GM21723 (cell line): ENCODE measurements at regions not wholly inside any gene's neighbourhood (a gene's known extent, or its start where the extent isn't known, plus 50 kb on each side); places are given as distances from the start of the nearest gene placed in this dataset.
"Not testable (repeated sequence)": the region's sequence is repeated elsewhere in the genome, so short reads cannot be mapped to it uniquely, and the experiment has no call there.

Experiments used
- ATAC-seq: cut with Tn5 transposase; IDR thresholded peaks from one replicate; pipeline ENCODE4 v1.9.1; 2021; ENCODE audit warnings: mild to moderate bottlenecking, moderate library complexity; ENCODE audit not compliant: unreplicated experiment

DNA sequence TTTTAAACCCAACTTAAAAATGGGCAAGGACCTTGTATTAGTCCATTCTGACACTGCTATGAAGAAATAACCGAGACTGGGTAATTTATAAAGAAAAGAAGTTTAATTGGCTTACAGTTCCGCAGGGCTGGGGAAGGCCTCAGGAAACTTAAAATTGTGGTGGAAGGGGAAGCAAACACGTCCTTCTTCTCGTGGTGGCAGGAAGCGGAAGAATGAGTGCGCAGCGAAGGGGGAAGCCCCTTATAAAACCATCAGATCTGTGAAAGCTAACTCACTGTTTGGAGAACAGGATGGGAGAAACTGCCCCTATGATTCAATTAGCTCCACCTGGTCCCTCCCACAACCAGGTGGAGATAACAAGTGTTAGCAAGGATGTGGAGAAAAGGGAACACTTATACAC is 237.7 kb downstream of the SEC16B start:
- no peak for ATAC-seq

DNA sequence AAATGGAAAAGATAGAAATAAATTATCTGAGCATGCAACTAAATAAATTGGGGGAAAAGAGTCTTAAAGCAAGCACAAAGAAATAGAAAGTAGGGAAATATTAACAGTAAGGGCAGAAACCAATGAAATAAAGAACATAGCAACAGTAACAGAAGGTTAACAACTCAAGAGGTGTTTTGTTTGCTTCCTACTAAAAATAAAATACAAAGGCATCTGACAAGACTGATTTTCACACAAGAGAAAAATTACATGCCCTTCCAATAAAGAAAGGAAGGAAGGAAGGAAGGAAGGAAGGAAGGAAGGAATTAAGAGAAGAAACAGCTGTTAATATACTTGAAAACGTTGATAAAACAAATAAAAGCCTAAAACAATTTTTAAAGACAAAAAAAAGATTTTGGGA is 240.2 kb downstream of the SEC16B start:
- ATAC-seq, result no peak

DNA sequence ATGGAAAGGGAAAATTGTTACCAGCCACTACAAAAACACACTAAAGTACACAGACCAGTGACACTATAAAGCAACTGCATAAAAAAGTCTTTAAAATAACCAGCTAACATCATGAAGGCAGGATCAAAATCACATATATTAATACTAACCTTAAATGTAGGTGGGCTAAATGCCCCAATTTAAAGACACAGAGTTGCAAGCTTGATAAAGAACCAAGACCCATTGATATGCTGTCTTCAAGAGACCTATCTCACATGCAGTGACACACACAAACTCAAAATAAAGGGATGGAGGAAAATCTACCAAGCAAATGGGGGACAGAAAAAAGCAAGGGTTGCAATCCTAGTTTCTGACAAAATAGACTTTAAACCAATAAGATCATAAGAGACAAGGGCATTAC is 246.3 kb downstream of the SEC16B start:
- ATAC-seq, result no peak

DNA sequence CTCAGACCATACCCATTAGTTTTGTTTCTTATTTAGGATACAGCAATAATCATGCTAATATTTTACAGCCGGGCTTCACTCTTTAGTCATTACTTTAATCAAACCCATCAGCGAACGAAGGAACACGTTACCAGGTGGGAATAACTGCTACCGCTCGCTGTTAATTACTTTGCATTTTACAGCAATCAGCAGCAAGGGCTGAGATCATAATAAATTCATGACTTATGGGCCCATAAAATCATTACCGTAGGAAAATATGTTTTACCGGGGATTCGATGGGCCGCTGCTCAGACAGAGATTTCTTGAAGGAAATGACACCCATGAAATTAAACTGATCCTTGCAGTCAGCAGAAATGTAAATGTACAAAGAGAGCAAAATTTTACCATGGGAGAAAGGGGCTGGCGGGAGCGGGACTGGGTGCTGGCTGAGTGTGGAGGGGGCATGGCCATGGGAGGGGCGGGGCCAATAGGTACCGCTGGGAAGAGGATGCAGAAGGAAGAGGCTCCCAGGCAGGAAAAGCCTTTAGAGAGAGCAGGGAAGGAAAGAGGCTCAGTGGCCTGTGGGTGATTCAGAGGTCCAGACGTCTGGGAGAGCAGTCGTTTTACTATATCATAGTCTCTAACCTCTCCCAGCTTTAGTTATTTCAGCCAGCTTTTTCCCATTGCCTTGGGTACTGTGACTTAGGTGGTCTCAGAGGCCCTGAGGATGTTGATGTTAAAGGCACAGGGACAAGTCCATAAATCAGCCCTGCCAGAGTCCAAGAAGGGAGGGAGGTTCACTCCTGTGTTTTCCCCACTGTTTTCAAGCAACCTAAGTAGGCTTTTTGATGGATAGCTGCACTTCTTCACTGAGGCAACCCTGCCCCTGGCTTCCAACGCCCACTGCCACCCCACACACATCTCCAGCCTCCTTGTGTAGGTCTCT is 258.9 kb downstream of the SEC16B start:
- ATAC-seq, result no peak

DNA sequence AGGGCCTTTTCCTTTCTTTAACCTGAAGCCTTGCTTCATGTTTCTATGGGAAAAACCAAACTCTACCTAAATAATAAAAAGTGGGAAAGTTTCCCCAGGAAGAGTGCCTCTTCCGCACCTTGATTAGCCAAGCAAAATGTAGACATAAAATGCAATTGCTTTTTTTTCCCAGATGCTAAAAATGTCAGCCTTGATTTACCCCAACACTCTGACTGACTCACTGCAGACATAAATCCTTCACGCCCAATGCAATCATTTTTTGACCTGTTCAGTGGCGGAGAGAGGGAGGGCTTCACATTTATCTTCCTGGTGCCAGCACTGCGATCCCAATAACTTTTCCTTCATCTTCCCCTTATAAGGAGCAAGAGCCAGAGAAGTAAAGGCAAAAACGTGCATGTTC is 261.5 kb downstream of the SEC16B start:
- ATAC-seq, result no peak

DNA sequence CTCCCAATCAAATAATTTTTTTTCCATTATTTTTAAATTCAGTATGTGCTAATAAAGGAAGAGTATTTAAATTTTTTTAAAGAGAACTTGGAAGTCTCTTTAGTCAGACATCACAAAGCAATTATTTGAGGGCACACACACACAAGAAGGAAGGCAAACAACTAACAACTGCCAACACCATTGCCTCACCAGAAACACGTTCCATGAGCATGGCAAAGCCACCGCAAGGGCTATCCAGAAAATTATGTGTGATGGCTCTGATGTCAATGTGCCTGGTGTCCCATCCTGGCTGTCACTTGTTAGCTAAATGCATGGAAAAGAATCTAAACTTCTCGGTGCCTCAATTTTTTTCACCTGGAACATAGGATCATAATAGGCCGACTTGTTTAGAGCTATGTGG is 262.9 kb downstream of the SEC16B start:
- ATAC-seq, result no peak

DNA sequence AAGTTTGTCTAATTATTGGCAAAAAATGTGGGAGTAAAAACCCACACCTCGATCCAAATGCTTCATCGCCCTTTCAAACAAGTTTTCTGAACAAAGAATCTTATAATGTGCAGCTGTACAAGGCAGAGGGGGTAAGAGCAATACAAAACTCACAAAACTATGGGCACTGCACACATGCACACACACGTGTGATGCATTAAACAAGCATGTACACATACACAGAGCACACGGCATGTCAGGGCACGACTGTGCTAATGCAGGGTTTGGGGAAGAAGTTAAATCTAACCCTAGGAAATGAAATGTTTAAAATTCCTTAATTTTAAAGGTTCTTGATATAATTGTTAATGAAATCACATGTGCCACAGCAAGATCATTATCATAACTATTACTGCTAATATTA is 264.0 kb downstream of the SEC16B start:
- ATAC-seq, result no peak

DNA sequence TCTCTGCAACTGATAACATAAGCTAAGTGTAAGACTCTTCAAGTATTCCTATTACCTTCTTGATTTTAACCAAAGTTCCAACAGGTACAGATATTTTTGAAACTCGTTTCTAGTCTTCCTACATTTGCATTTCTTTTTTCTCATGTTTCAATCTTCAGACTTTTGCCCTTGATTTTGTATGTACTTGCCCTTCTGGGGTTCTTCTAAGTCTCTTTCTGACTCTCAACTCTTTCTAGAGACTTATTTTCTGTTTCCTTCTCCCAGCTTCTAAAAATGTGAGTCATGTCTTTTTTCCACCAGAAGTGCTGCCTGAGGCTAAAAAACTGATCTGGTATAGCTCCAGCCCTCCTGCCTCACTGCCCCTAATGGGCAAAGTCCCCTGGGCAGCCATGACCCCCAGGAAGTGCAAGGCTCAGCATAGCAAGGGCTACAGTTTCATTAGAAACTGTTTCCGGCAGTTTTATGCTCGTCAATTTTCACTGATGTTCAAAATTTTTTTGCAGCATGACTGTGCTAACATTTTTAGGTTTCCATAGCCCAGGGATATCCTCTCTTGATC is 265.9 kb downstream of the SEC16B start:
- no peak for ATAC-seq

DNA sequence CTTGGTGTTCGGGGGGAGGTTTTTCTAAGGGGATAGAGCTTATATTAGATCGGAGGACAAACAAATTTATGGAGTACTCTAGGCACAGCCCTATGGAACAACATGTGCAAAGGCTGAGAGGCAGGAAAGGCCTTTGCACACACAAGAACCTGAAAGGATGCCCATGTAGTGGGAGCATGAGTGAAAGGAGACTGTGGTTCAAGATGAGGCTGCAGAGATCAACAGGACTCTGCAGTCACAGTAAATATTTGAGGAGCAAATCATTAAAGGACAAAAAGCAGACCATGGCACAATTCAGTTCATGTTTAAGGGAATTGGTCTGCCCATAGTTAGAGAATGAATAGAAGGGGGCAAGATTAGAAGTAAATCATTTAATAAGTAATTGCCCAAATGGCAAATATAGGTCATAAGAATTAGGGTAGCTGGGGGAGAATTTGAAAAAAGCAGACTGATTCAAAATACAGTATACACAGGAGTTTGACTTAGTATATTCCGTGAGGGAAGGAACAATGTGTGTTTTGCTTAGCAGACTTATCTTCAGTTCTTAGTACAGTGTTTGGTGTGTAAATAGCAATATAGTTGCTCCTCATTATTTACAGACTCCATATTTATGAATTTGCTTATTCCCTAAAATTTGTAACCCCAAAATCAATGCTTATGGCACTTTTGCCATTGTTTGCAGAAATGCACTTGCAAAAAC is 268.1 kb downstream of the SEC16B start:
- no peak for ATAC-seq

DNA sequence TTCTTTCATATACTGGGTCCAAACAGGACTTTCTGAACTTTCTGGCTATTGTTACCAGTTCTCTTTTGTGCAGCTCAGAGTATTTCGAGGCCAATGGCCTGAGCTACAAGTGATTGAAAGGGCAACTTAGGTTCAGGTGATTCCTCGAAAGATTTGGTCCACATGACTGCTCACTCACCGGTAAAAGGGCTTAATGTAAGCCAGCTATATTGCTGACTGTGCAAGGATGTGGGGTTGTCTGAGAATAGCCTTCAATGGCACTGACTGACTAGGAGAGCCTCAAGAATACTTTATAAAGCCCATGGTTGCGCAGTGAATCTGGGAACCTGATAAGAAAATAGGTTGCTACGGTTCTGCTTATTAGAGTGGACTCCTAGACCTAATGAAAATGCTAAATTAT is 269.0 kb downstream of the SEC16B start:
- no peak for ATAC-seq

DNA sequence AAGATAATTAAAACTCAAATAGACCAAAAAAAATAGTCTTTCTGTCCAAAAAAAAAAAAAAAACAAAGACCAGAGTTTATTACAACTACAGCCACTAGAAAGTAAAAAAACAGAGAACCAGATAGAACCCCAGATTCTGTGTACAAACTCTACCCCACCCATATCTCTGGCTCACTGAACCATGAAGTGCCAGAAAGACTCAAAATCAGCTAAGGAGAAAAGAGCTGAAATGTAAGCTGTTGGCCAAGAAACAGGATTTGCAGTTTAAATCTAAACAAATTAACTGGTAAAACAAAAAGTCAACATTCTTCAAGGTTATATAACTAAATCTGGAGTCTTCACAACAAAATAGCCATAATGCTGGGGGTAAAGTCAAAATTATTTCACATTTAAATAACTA is 278.9 kb downstream of the SEC16B start:
- ATAC-seq, result no peak

DNA sequence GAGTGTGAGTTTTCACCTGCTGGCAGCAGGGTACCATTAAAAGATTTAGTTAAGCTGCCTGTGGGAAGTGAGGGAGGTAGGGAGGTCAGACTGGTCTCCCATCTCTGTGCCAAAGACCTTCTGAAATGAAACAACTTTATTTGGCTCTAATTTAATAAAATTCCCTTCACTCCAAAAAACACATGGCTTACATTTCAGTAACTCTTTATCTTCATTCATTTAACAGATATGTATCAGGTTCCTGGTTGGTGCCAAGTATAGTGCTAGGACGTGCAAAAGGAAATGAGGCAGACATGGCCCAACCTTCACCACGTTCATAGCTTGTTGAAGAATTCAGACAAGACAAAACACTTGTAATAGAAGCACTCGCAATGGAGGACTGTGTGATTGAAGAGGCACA is 282.3 kb downstream of the SEC16B start:
- ATAC-seq, result no peak

DNA sequence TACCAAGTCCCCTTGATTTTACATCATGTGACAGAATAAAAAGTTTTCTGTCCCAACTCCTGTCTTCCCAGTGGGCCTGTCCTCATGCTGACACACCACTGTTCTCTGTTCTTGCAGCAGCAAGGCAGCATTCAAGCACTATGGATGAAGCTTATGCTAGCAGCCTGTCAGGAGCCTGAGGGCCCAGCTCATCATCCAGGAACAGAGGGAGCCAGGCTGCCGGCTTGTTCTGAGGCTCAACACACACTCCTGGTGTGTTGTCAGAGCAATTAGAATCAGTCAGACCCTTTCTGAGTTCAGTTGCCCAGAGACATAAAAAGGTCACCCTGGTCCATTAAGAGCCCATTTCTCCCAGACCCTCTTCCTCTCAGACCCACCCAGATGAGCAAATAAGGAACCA is 282.9 kb downstream of the SEC16B start:
- no peak for ATAC-seq

DNA sequence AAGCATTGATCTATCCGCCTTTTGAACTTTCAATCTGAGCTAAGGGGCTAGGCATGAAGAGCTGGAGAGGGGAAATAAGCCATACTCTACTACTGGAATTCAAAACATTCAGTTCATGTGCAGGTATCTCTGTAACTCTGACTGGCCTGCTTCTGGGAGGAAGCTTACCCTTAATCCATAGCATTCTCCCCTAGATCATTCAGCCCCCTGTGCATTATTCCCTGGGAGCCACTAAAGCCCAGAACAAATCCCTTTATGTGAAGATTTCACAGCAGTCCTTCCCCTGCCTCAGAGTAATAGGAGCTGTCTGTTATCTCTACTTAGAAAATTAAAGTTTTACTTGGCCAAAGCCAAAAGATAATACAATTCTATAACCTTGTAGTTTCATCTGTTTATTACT is 300.7 kb downstream of the SEC16B start:
- no peak for ATAC-seq

DNA sequence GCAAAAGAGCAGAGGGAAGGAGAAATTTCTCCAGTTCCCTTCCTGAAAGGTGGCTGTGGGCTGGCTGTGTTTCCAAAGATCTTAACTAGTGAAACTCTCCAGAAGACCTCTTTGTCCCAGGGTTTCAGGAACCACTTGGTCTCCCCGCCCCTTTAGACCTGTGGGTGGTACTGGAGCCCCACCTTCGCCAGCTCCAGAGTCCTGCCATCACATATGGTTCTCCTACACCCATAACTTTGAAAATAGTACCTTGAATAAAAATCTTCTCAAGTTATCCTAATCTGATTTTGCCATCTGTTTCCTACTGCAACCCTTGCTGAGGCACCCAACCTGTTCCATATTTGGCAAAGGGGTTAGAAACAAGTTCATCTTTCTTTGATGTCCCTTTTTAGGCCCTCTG is 303.9 kb downstream of the SEC16B start:
- no peak for ATAC-seq

DNA sequence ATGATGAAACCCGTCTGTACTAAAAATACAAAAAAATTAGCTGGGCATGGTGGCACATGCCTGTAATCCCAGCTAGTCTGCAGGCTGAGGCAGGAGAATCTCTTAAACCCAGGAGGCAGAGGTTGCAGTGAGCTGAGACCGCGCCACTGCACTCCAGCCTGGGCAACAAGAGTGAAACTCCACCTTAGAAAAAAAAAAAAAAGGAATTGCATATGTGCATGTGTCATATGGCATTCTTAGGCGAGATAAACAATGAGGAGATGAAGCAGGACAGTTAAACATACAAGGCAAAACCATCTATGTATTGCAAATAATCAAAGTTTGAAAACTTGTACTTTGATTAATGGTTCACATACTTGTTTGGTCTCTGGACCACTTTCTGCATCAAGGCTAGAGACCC is 305.1 kb downstream of the SEC16B start:
- ATAC-seq, result not testable (repeated sequence)

DNA sequence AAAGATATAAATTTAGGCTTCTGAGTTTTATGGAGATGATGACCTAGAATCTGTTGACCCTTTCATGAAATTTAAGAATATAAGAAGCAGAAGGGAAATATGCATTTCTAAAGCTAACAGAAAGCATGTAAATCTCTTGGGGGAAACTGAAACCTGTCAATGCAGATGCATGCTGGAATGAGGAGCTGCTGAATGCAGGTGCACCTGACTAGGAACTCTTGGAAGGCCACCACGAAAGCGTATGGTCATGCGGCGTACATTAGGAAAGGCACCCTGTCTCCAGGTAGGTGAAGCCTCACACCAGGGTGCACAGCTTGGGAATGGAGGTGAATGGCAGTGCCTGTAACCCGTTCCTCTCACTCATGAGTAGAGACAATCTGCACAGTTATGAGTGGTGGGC is 309.7 kb downstream of the SEC16B start:
- no peak for ATAC-seq

DNA sequence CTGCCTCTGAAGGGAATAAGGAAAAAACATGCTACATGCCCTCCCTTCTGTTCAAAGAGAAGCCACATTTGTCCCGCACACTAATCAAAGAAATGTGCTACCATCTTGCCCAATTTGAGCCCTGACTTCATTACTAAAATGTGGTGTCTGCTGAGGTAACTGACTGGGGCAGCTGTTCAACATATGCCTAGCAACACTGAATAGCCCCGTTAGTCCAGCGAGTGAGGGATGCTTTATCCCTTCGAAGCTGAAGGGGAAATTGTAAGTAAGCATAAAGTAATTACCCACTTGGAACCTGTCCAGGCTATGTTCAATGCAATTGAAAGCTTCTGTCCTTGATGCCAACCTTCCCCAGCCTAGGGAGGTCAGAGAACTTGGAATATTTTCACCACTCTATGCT is 310.6 kb downstream of the SEC16B start:
- ATAC-seq, result no peak

DNA sequence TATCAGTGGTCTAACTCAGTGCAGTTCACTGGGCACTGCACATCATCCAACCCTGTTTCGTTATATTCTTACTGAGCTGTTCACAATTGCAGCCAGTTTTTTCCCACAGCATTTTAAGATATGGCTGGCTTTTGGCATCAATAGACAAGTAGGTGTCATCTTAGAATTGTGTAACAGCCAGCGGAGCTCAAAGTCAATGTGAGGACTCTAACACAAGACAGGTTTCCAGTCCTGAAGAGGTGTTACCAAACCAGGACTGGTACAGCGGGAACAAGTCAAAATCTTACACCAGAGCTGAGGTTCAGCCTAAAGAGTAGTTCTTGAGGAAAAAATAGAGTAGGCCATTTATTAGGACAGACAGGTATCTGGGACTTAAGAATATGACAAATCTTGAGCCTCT is 313.3 kb downstream of the SEC16B start:
- ATAC-seq, result no peak

DNA sequence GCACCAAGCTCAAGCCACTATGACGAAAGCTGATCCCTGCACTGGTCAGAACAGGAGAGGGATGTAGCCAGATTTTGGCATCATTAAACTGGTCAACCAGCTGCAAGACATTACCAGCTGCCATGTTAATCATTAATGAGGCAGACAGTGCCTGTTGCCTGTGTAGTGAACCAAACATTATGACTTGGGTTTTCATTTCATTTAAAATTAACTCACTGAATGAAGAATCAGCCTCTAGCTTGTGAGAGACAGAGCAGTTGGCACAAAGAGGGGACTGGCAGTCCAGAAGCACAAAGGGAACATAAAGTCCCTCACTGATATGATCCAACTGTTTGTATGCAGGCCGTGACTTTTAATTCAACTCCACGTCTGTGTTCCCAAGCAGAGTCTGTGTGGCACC is 318.9 kb downstream of the SEC16B start:
- ATAC-seq, result no peak

DNA sequence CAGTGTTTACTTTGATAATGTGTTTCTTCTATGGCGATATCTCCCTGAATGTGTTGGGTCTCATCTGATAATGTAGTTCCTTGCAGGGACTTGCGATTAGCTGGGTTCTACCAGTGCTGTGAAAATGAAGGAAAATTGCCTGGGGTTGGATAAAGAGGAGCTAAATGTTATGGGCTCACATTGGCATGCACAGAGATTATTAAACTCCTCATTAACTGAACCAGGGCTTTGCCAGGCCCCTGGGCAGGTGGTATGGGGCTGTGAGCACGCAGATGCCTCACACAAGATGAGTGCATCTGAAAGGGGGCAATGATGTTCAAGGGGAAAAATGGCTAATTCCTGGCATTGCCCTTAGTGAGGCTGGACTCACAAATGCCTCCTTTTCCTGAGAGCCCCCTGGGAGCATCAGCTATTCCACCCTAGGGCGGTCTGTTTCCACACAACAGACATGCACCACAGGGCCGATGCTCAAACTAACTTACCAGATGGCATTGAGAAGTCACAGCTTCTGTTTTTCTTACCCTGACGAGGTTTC is 321.1 kb downstream of the SEC16B start:
- ATAC-seq, result no peak

DNA sequence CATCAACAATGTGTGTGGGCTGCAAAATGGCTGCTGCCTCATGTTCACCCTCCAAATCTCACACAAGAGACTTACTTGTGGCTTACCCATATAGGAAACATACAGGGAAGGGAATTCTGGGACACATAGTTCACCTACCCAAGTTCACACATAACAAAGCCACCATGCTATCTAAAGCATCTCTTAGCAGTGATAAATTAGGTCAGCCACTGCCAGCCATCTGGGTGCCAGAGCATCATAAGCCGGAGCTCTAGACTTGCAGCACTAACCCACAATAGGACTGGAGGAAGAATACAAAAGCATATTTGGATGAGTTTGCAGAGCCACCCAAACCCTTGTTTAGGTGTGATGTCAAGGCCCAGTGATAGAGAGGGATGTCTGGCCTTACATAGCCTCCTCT is 321.7 kb downstream of the SEC16B start:
- no peak for ATAC-seq
